ENCODE measurements at regions not wholly inside any gene's neighbourhood (a gene's known extent, or its start where the extent isn't known, plus 50 kb on each side); places are given as distances from the start of the nearest gene placed in this dataset.

DNA sequence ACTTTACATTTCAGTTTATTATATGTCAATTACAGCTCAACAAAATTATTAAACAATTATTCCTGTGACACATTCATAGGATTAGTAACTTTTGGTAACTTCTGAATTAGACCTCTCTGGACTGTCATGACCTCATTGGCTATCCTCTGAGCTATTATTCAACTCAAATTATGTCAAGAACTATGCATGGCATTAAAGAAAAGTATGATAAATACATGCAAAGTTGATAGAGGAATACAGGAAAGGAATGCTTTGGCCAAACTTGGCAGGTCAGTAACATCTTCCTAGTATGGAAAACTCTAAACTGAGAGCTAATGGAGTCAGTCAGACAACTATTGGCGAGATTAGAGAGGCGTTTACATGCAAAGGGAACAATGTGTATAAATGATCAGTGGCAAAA lies 158.4 kb downstream of the DUSP10 start:
- TF ChIP-seq ZFX (IDR thresholded peaks at IDR 0.05; ENCODE audit: borderline replicate concordance), result no peak
- TF ChIP-seq, protein P1, sequence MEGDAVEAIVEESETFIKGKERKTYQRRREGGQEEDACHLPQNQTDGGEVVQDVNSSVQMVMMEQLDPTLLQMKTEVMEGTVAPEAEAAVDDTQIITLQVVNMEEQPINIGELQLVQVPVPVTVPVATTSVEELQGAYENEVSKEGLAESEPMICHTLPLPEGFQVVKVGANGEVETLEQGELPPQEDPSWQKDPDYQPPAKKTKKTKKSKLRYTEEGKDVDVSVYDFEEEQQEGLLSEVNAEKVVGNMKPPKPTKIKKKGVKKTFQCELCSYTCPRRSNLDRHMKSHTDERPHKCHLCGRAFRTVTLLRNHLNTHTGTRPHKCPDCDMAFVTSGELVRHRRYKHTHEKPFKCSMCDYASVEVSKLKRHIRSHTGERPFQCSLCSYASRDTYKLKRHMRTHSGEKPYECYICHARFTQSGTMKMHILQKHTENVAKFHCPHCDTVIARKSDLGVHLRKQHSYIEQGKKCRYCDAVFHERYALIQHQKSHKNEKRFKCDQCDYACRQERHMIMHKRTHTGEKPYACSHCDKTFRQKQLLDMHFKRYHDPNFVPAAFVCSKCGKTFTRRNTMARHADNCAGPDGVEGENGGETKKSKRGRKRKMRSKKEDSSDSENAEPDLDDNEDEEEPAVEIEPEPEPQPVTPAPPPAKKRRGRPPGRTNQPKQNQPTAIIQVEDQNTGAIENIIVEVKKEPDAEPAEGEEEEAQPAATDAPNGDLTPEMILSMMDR (IDR thresholded peaks at IDR 0.05), result no peak
